GM19463 (cell line): ENCODE measurements at regions not wholly inside any gene's neighbourhood (a gene's known extent, or its start where the extent isn't known, plus 50 kb on each side); places are given as distances from the start of the nearest gene placed in this dataset.
"Not testable (repeated sequence)": the region's sequence is repeated elsewhere in the genome, so short reads cannot be mapped to it uniquely, and the experiment has no call there.

Source experiments
- ATAC-seq: cut with Tn5 transposase; IDR thresholded peaks from one replicate; pipeline ENCODE4 v1.9.1; 2021; ENCODE audit warnings: mild to moderate bottlenecking, moderate library complexity; ENCODE audit not compliant: unreplicated experiment

- no peak for ATAC-seq
Observed at GRCh38 chr20:53800883-53801604, 207.4 kb upstream of the ZNF217 start.

DNA sequence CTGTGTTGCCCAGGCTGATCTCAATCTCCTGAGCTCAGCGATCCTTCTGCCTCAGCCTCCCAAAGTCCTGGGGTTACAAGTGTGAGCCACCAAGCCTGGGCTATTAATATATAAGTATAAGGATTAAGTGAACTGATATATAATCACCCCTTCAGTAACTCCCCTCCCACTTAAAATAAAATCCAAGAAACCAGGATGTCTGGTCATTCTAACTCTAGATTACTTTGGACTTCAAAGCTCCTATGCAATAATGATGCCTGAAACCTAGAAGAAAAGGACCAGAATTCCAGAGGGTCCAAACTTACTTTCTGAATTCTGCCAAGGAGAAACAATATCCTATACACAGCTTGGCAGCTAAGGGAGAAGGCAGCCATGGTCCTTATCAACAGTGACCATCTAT is 206.8 kb upstream of the ZNF217 start:
- ATAC-seq = no peak

DNA sequence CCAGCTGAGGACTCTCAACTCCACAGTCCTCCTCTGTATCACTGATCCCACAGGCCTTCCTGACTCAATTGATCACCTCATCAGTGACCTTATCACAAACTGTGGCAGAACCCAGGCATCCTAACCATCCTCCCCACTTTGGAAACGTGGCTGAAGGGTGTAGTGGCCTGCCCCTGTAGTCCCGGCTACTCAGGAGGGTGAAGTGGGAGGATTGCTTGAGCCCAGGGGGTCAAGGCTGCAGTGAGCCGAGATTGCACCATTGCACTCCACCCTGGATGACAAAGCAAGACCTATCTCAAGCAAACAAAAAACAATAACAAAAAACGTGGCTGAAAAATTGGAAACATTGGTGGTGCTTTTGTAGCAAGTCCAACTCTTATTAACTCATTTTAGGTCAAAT is 203.4 kb upstream of the ZNF217 start:
- ATAC-seq = no peak

DNA sequence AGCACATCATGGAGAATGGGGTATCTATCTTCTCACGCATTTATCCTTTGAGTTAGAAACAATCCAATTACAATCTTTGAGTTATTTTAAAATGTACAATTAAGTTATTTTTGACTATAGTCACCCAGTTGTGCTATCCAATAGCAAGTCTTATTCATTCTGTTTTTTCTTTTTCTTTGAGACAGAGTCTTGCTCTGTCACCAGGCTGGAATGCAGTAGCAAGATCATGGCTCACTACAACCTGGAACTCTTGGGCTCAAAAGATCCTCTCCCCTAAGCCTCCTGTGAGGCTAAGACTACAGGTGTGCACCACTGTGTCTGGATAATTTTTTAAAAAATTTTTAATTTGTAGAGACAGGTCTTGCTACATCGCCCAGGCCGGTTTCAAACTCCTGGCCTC is 201.5 kb upstream of the ZNF217 start:
- ATAC-seq = no peak

DNA sequence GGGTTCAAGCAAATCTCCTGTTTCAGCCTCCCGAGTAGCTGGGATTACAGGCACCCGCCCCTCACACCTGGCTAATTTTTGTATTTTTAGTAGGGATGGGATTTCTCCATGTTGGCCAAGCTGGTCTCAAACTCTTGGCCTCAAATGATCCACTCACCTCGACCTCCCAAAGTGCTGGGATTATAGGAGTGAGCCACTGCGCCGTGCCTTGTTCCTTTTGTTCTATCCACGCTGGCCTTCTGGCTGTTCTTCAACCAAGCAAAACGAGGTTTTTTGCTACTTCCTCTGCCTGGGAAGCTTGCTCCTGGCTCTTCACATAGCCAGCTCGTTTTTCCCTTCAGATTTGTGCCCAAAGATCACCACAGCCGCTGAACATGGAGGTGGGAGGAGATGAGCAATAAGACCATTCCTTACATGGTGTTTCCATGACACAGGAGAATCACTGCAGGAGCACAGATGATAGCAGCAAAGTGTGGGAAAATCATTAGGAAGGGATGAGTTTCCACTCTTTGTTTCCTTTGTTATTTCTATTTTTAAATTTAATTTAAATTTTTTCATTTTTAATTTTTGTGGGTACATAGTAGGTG is 201.0 kb upstream of the ZNF217 start:
- no peak for ATAC-seq

DNA sequence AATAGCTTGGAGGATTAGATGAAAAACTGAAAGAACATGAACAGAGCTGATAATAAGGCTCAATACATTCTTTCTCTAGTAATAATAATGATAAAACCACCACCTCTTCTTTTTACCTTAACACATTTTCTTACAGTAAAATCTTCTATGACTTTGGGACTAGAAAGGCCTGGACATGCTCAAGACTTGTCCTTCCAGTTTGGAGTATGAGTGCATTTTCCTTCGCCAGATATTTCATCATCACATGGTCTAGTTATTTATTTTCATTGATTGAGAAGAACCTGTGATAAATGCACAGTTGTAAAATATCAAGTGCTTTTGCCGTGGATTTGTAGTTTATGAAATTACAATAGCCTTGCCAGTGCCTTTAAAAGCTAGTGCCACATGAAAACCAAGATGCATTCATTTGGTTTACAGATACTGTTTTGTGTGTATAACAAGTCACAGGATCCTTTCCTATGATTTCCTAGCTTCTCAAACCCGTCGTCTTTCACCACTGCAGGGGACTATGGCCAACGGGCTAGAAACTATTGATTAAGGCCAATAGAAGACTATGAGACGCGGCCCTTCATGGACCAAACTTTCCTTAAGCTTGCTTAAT is 200.2 kb upstream of the ZNF217 start:
- ATAC-seq = no peak

DNA sequence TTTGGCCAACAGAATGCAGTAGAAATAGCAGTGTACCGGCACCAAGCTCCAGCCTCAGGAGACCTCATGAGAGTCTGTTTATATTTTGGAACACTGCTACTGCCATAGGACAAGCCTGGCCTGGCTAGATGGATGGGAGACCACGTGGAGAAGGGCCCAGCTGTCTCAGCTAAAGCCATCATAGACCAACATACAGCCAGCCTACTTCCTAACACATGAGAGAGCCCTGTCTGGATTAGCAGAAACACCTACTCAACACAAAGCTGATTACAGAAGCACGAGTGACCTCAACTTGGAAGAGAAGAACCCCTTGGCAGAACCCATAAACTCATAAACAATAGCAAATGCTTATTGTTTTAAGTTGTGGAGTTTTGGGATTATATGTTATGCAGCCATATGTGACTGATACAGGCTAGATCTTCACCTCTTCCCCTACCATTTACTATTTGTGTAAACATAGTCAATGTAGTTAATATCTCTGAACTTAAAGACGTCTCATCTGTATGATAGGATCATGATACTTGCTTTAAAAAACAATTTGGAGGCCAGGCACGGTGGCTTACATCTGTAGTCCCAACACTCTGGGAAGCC is 199.4 kb upstream of the ZNF217 start:
- ATAC-seq = no peak

GRCh38 chr20:53789989-53790675 is 196.5 kb upstream of the ZNF217 start:
- ATAC-seq = no peak

GRCh38 chr20:53788253-53789022 is 194.8 kb upstream of the ZNF217 start:
- no peak for ATAC-seq

DNA sequence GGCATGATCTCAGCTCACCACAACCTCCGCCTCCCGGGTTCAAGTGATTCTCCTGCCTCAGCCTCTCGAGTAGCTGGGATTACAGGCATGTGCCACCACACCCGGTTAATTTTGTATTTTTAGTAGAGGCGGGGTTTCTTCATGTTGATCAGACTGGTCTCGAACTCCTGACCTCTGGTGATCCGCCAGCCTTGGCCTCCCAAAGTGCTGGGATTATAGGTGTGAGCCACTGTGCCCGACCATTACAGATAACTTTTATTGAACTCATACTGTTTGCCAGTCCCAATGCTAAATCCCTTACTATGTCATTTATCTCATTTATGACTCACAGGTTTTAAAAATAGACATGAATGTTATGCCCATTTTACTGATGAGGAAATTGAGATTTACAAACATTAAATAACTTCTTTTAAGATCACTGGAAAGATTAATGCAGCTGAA is 193.9 kb upstream of the ZNF217 start:
- not testable (repeated sequence) for ATAC-seq

DNA sequence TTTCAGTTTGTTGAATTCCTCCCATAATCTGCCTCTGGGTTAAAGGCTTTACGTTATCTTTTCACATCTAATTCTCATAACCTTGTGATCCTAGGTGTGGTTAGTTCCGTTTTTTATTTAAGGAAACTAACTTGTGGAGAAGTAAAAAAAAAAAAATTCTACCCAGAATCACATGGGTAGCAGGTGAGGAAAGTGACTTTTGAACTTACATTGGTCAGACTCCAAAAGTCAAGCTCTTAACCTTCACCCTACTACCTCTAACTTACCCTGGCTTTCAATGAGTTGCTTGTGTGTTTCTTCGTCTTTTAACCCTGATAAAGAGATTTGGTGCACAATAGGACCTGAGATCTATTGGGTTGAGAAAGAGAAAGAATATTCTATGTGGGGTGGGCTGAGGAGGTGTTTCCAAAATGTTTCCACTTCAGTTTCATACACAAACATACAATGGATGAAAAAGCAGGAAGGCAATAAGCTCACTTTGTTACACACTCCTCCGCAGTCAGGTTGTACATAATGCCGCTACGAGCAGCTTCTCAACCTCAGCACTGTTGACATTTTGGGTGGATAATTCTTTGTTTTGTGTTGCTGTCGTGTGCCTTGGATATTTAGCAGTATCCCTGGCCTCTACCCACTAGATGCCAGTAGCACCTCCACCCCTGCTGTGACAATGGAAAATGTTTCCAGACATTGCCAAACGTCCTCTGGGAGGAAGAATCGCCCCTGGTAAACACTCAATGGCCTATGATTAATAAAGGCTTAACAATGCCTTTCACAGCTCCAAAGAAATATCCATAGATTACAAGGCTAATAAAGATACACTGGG is 193.0 kb upstream of the ZNF217 start:
- ATAC-seq = no peak

DNA sequence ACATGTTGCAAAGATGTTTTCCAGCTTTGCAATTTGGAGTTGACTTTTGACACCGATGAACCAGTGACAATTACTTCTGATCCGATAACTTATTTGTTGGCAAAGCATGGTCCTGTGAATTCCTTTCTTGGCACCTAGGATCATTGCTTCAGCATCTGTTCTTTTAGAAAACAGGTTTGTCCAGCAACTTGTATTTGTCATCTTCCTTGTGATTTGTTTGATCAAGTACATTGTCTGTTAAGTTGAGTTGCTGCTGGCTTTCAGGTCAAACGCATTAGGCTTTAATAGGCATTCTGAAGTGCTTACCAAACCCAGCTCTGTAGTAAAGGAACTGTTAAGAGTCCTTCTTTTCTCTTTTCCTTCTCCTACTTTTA is 192.4 kb upstream of the ZNF217 start:
- ATAC-seq = no peak

GRCh38 chr20:53785320-53785719 is 191.7 kb upstream of the ZNF217 start:
- no peak for ATAC-seq

- ATAC-seq = no peak
Observed at GRCh38 chr20:53783768-53784167, 190.1 kb upstream of the ZNF217 start.

- no peak for ATAC-seq
Observed at GRCh38 chr20:53782612-53783246, 189.1 kb upstream of the ZNF217 start.

DNA sequence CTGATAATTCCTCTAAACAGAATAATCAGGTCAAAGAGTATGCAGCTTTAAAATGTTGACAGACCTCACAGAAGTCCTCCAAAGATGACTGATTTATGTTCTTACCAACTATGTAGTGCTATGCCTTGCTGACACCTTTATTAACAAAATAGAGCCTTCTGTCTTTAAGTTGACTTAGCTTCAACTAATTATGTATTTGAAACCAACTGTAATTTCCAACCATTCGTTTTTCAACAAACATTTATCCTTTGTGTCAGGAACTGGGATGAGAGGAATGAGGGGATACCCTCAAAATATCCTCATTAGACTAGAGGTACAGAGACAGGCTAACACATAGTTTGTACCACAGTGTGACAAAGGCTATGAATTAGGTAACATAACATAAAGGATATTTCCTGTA is 186.2 kb upstream of the ZNF217 start:
- no peak for ATAC-seq

DNA sequence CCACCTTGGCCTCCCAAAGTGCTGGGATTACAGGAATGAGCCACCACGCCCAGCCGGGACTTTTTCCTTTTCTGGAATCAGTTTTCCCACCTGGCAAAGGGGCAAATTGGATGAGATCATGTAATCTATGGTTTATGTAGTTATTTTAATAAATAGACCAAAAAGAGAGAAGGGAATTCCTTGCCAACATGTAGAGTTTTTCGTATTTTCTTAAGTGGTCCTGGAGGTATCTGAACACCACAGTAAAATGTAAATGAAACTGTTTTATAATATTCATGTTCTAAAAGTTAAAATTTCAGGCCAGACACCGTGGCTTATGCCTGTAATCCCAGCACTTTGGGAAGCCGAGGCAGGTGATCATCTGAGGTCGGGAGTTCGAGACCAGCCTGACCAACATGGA is 185.1 kb upstream of the ZNF217 start:
- no peak for ATAC-seq

GRCh38 chr20:53778041-53778516 is 184.4 kb upstream of the ZNF217 start:
- no peak for ATAC-seq

- not testable (repeated sequence) for ATAC-seq
Observed at GRCh38 chr20:53777402-53777801, 183.8 kb upstream of the ZNF217 start.
